Endothelial cell of umbilical vein (primary cell): ENCODE measurements at regions not wholly inside any gene's neighbourhood (a gene's known extent, or its start where the extent isn't known, plus 50 kb on each side); places are given as distances from the start of the nearest gene placed in this dataset.
"Not testable (repeated sequence)": the region's sequence is repeated elsewhere in the genome, so short reads cannot be mapped to it uniquely, and the experiment has no call there.

Experiments
- BruUV-seq: library from RNA; stranded (reverse); fragments of 400-500 nt; replicated peaks from 2 replicates; lab custom pipeline; 2021; lab: Mats Ljungman, UMichigan
- CTCF ChIA-PET: fragments of 300-600, 350-600 bp; sonication (Branson Sonifier 250); formaldehyde crosslinking; loops from one replicate; lab custom pipeline; 2021; ENCODE audit warnings: antibody characterized with exemption, inconsistent platforms; lab: Charles Lee
- POLR2A ChIA-PET: fragments of 300-600, 350-600 bp; sonication (Branson Sonifier 250); formaldehyde crosslinking; loops from one replicate; lab custom pipeline; 2021; ENCODE audit warnings: antibody characterized with exemption, inconsistent platforms; lab: Charles Lee
- DNase-seq: peaks from one replicate; pipeline ENCODE4 v3.0.0-alpha.2; 2011; ENCODE audit warnings: low read depth, low spot score
- FAIRE-seq: peaks from 2 replicates; lab custom pipeline; 2011; peaks lifted over from hg19 to GRCh38; lab: Jason Lieb, UNC
- H2AFZ ChIP-seq: 2 replicates; pipeline ENCODE4 v1.6.0; 2012; ENCODE audit warnings: low read depth, low read length, control low read depth, inconsistent platforms
- H3K27ac ChIP-seq: 2 replicates; pipeline ENCODE4 v1.5.1; 2011; ENCODE audit warnings: low read depth, mild to moderate bottlenecking, control low read depth, low read length, moderate library complexity; ENCODE audit not compliant: insufficient read depth
- H3K27me3 ChIP-seq, 2 experiments: 2 replicates each; pipeline versions ENCODE4 v1.6.0 to v1.6.1; 2011; ENCODE audit warnings: low read length in 2 of 2, mixed read lengths in 1 of 2; ENCODE audit not compliant: control insufficient read depth in 2 of 2, insufficient read depth in 2 of 2
- H3K36me3 ChIP-seq, 2 experiments: 2 replicates in 1 of 2; 3 replicates in 1 of 2; pipeline ENCODE4 v1.5.1; 2011; ENCODE audit warnings: low read length in 2 of 2, mild to moderate bottlenecking in 1 of 2, moderate library complexity in 1 of 2; ENCODE audit not compliant: control insufficient read depth in 2 of 2, insufficient read depth in 2 of 2; ENCODE audit errors: extremely low read depth in 1 of 2
- H3K4me1 ChIP-seq: 3 replicates; pipeline ENCODE4 v1.5.1; 2011; ENCODE audit warnings: mild to moderate bottlenecking, low read length; ENCODE audit not compliant: control insufficient read depth, insufficient read depth; ENCODE audit errors: extremely low read depth
- H3K4me2 ChIP-seq: 2 replicates; pipeline ENCODE4 v1.6.1; 2011; ENCODE audit warnings: low read length, control low read depth, mixed read lengths; ENCODE audit not compliant: insufficient read depth
- H3K4me3 ChIP-seq, 3 experiments: fragments of 200-600 bp in 1 of 3; sonication (generic), shearing (Covaris generic) in 1 of 3; replicated peaks in 1 of 3; 2 replicates each; pipeline ENCODE4 v1.5.1; 2011 to 2016; ENCODE audit warnings: control low read depth in 3 of 3, low read length in 3 of 3, mild to moderate bottlenecking in 2 of 3, inconsistent platforms in 1 of 3, low read depth in 1 of 3, moderate library complexity in 1 of 3; ENCODE audit not compliant: insufficient read depth in 1 of 3
- H3K79me2 ChIP-seq: 2 replicates; pipeline ENCODE4 v1.6.0; 2012; ENCODE audit warnings: low read length, inconsistent platforms; ENCODE audit not compliant: control insufficient read depth, insufficient read depth
- H3K9ac ChIP-seq: replicated peaks from 2 replicates; pipeline ENCODE3; 2011; ENCODE audit warnings: low read length, control low read depth; ENCODE audit not compliant: insufficient read depth; ENCODE audit errors: extremely low read depth
- H3K9me1 ChIP-seq: replicated peaks from 3 replicates; pipeline ENCODE4 v1.6.0; 2011; ENCODE audit warnings: mild to moderate bottlenecking, low read length; ENCODE audit not compliant: control insufficient read depth, insufficient read depth; ENCODE audit errors: extremely low read depth
- H3K9me3 ChIP-seq: replicated peaks from 2 replicates; pipeline ENCODE4 v1.5.1; 2012; ENCODE audit warnings: low read length, inconsistent platforms; ENCODE audit not compliant: control insufficient read depth, insufficient read depth
- H4K20me1 ChIP-seq: replicated peaks from 2 replicates; pipeline ENCODE3; 2011; ENCODE audit warnings: mild to moderate bottlenecking, low read length; ENCODE audit not compliant: control insufficient read depth, insufficient read depth; ENCODE audit errors: extremely low read depth
- CTCF ChIP-seq, 2 donors: IDR thresholded peaks; 1 replicate in 1 of 2; 2 replicates in 1 of 2; pipeline ENCODE4 v1.5.1; 2011; ENCODE audit warnings: low read length in 2 of 2, mild to moderate bottlenecking in 2 of 2, moderate library complexity in 2 of 2, control low read depth in 1 of 2, inconsistent platforms in 1 of 2, low read depth in 1 of 2; ENCODE audit not compliant: insufficient read depth in 1 of 2; ENCODE audit errors: extremely low read depth in 1 of 2
- EZH2 ChIP-seq: IDR thresholded peaks from 2 replicates; pipeline ENCODE4 v1.6.1; 2012; ENCODE audit warnings: borderline replicate concordance, low read depth, mild to moderate bottlenecking, moderate library complexity, low read length, inconsistent platforms; ENCODE audit not compliant: severe bottlenecking
- FOS ChIP-seq: IDR thresholded peaks from 2 replicates; pipeline ENCODE4 v1.6.1; 2011; ENCODE audit warnings: mild to moderate bottlenecking, low read length, moderate library complexity, borderline replicate concordance; ENCODE audit not compliant: insufficient read depth
- GATA2 ChIP-seq: IDR thresholded peaks from 2 replicates; pipeline ENCODE4 v1.7.0; 2011; ENCODE audit warnings: low read depth, mild to moderate bottlenecking, moderate library complexity, mixed read lengths, low read length; ENCODE audit not compliant: insufficient read length, insufficient read depth
- JUN ChIP-seq: IDR thresholded peaks from 2 replicates; pipeline ENCODE4 v1.6.1; 2011; ENCODE audit warnings: borderline replicate concordance, low read depth; ENCODE audit not compliant: insufficient read length, insufficient read depth
- MAX ChIP-seq: IDR thresholded peaks from 2 replicates; pipeline ENCODE4 v1.6.1; 2011; ENCODE audit not compliant: insufficient read depth, insufficient read length
- MYC ChIP-seq: IDR thresholded peaks from one replicate; pipeline ENCODE4 v1.6.1; 2011; ENCODE audit warnings: mild to moderate bottlenecking, low read depth, low read length
- POLR2A ChIP-seq: IDR thresholded peaks from 2 replicates; pipeline ENCODE4 v1.6.1; 2012; ENCODE audit warnings: low read depth, mild to moderate bottlenecking, control low read depth, low read length
- POLR2AphosphoS5 ChIP-seq: IDR thresholded peaks from 2 replicates; pipeline ENCODE4 v1.6.1; 2012; ENCODE audit warnings: low read depth, mild to moderate bottlenecking, control low read depth, low read length, moderate library complexity; ENCODE audit not compliant: insufficient read depth
- dilution Hi-C: fragments of 300-500 bp; cut with MboI; formaldehyde crosslinking; loops from one replicate; pipeline ENCODE4 v1.15.0; 2019; ENCODE audit warnings: low sequenced_read_pairs; ENCODE audit not compliant: extremely low pct_ligation_motif_present
- intact Hi-C: fragments of 100-400 bp; cut with micrococcal nuclease; formaldehyde crosslinking; loops from one replicate; pipeline ENCODE4 v1.10.0; 2022

GRCh38 chr20:43404878-43405277 lies 52.8 kb upstream of the SRSF6 start:
- ChIA-PET CTCF (no interaction called here), POLR2A (no interaction called here)
- no peak overlapping the region for H3K9ac ChIP-seq
- H3K27ac ChIP-seq = no peak overlapping the region
- H3K4me3 ChIP-seq = no peak overlapping the region
- H3K79me2 ChIP-seq = no peaks in the 10 kb centered on the region
- DNase-seq = no peak
- dilution Hi-C loops = no loop called here
- H3K4me1 ChIP-seq = no peaks in the 10 kb centered on the region
- no peaks in the 10 kb centered on the region for H3K36me3 ChIP-seq
- no peak overlapping the region for H3K4me2 ChIP-seq
- no peaks in the 10 kb centered on the region for H3K27me3 ChIP-seq
- intact Hi-C loops = loop anchor here (10.0 kb wide), 1 partner anchor 220 kb away; the partner anchor contains the start of gene PTPRT
- BruUV-seq = no TSS peak
- H4K20me1 ChIP-seq = no peaks in the 10 kb centered on the region
- no peaks in the 10 kb centered on the region for H3K9me1 ChIP-seq
- TF ChIP-seq FOS (no peak), MAX (no peak), POLR2AphosphoS5 (no peak), JUN (no peak), POLR2A (no peak), MYC (no peak), CTCF (IDR thresholded peaks at IDR 0.05; ENCODE audit: extremely low read depth in 1 of 2, insufficient read depth in 1 of 2, low read depth in 1 of 2, low read length in 2 of 2) (no peak), GATA2 (no peak), EZH2 (no peak)
- H3K9me3 ChIP-seq = no peaks in the 10 kb centered on the region
- FAIRE-seq = no peak
- H2AFZ ChIP-seq = no peak overlapping the region

- H3K36me3 ChIP-seq, CTCF ChIA-PET, H2AFZ ChIP-seq, H3K4me1 ChIP-seq, H3K79me2 ChIP-seq, H3K9ac ChIP-seq, H3K9me1 ChIP-seq, dilution Hi-C loops, H3K27me3 ChIP-seq, H3K27ac ChIP-seq, H3K9me3 ChIP-seq, H3K4me2 ChIP-seq, H4K20me1 ChIP-seq, POLR2A ChIA-PET, DNase-seq, BruUV-seq, H3K4me3 ChIP-seq, FAIRE-seq: not testable (repeated sequence)
- intact Hi-C loops = loop anchor here (10.0 kb wide), 1 partner anchor 216 kb away; the partner anchor contains the start of gene PTPRT
These were observed 56.8 kb upstream of the SRSF6 start for GRCh38 chr20:43400882-43401281.
